ENCODE measurements at regions not wholly inside any gene's neighbourhood (a gene's known extent, or its start where the extent isn't known, plus 50 kb on each side); places are given as distances from the start of the nearest gene placed in this dataset.

DNA sequence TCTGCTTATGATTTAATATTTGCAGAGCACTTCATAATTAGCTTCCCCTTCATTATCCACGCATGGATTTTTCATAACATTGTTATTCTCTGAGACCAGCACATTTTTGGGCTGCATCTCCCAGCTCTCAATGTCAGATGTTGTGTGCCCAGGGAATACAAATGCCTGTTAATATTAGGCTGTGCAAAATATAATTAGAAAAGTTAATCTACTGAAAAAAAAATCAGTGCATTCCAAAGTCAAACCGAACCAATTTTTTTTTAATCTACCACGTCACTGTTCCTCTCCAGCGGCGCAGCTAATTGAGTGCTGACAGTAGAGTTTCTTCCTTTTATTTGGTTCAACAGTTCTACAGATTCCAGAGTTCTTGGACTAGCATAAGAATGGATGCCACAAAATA lies 191.0 kb upstream of the RGS6 start:
- in situ Hi-C loops (cut with HindIII; ENCODE audit: low pct_ligation_motif_present, low sequenced_read_pairs): loop anchor here (25.0 kb wide), 1 partner anchor 604 kb away; no protein-coding TSS in a partner anchor
- H3K4me3 ChIP-seq (ENCODE audit: low read depth, low read length): no peak overlapping the region
- TF ChIP-seq, protein P1, sequence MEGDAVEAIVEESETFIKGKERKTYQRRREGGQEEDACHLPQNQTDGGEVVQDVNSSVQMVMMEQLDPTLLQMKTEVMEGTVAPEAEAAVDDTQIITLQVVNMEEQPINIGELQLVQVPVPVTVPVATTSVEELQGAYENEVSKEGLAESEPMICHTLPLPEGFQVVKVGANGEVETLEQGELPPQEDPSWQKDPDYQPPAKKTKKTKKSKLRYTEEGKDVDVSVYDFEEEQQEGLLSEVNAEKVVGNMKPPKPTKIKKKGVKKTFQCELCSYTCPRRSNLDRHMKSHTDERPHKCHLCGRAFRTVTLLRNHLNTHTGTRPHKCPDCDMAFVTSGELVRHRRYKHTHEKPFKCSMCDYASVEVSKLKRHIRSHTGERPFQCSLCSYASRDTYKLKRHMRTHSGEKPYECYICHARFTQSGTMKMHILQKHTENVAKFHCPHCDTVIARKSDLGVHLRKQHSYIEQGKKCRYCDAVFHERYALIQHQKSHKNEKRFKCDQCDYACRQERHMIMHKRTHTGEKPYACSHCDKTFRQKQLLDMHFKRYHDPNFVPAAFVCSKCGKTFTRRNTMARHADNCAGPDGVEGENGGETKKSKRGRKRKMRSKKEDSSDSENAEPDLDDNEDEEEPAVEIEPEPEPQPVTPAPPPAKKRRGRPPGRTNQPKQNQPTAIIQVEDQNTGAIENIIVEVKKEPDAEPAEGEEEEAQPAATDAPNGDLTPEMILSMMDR (IDR thresholded peaks at IDR 0.05; ENCODE audit: low read depth, low read length, missing control alignments): no peak
- H3K27me3 ChIP-seq (replicated peaks): no peaks in the 10 kb centered on the region
- no peak for DNase-seq
- no peak overlapping the region for H3K27ac ChIP-seq
- peaks cover 18% of the 10 kb centered on the region for H3K36me3 ChIP-seq (replicated peaks)

DNA sequence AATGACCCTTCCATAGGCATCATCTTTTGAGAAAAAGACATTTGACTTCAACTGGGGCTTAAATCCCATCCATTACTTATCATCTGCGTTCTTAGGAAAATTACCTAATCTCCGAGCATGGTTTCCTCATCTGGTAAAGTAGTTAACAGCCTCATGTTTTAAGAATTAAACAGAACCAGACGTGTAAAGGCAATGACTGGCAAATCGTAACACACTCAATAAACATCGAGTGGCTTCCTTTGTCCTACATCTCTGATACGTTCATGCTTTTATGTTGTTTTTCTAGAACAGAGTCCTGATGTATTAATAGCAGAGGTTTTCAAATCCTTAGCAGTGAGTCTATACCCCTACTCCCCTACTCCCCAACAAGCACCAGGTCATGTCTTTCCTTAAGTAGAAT lies 189.7 kb upstream of the RGS6 start:
- TF ChIP-seq, protein P1 (IDR thresholded peaks at IDR 0.05; ENCODE audit: low read depth, low read length, missing control alignments): no peak
- Histone ChIP-seq H3K36me3 (replicated peaks) (peaks cover 8% of the 10 kb centered on the region), H3K27me3 (replicated peaks) (no peaks in the 10 kb centered on the region), H3K4me3 (ENCODE audit: low read depth, low read length) (no peak overlapping the region), H3K27ac (no peak overlapping the region)
- no peak for DNase-seq
- in situ Hi-C loops (cut with HindIII; ENCODE audit: low pct_ligation_motif_present, low sequenced_read_pairs): loop anchor here (25.0 kb wide), 1 partner anchor 605 kb away; no protein-coding TSS in a partner anchor

DNA sequence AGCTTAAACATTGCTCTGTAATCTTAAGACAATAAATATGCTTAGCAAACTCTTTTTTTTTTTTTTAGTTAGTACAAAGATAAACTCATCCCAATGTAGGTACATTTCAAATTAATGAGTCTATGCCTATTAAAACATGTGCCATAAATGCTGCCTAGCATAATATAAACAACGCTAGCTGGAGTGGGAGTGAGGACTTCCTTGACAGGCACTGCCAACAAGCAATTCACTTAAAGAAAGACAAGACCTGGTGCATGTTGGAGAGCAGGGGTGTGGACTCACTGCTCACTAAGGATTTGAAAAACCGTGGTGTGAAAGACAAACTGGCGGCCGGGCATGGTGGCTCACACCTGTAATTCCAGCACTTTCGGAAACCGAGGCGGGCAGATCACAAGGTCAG lies 187.2 kb upstream of the RGS6 start:
- in situ Hi-C loops (cut with HindIII; ENCODE audit: low pct_ligation_motif_present, low sequenced_read_pairs): loop anchor here (25.0 kb wide), 1 partner anchor 608 kb away; no protein-coding TSS in a partner anchor
- no peak overlapping the region for H3K27ac ChIP-seq
- no peak for DNase-seq
- H3K27me3 ChIP-seq (replicated peaks): no peaks in the 10 kb centered on the region
- no peaks in the 10 kb centered on the region for H3K36me3 ChIP-seq (replicated peaks)
- TF ChIP-seq, protein P1 (IDR thresholded peaks at IDR 0.05; ENCODE audit: low read depth, low read length, missing control alignments): no peak
- no peak overlapping the region for H3K4me3 ChIP-seq (ENCODE audit: low read depth, low read length)

DNA sequence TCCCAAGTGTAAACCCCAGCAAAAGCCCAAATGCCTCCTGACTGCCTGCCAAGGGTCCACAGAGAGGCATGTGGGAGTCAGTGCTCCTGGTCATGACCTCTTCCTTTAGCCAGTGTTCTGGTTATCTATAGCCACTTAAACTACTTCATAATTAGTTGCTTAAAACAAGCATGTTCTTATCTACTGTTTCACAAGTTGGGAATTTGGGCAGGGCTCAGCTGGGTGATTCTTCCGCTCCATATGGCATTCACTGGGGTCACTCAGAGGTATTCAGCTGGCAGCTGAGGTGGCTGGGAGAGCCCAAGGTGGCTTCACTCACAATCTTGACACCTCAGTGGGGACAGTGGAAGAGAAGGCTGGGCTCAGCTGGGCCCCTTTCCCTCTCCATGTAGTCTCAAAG lies 184.0 kb upstream of the RGS6 start:
- DNase-seq: no peak
- H3K27me3 ChIP-seq (replicated peaks): no peaks in the 10 kb centered on the region
- H3K4me3 ChIP-seq (ENCODE audit: low read depth, low read length): no peak overlapping the region
- no peaks in the 10 kb centered on the region for H3K36me3 ChIP-seq (replicated peaks)
- TF ChIP-seq, protein P1 (IDR thresholded peaks at IDR 0.05; ENCODE audit: low read depth, low read length, missing control alignments): no peak
- no peak overlapping the region for H3K27ac ChIP-seq
- in situ Hi-C loops (cut with HindIII; ENCODE audit: low pct_ligation_motif_present, low sequenced_read_pairs): loop anchor here (25.0 kb wide), 1 partner anchor 611 kb away; no protein-coding TSS in a partner anchor

DNA sequence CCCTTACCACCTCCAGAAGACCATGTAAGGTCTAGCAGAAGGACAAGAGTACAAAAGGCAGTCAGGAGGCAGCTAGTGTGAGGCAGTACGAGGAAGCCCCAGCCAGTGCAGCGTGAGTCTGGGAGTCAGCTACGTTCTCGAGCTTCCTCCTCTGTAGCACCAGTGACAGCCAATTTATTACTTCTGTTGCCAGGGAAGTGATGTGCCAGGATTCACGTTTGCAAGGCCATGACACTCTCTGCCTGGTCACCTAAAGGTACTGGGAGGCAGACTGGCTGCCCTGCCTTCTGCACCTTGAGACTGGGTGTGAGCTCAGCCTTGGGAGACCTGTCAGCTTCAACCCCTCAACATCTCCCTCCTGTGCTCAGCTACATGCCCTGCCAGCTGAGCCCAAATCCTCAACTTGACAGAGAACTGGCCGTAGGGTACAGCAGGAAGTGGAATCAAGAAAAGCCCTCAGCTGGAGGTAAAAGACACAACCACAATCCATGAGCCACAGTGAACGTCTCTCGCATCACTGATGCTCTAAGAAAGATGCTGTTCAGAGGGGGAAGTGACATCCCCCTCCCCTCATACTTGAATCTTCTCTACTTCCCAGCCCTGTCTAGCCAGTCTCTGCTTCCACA lies 182.5 kb upstream of the RGS6 start:
- no peaks in the 10 kb centered on the region for H3K27me3 ChIP-seq (replicated peaks)
- H3K4me3 ChIP-seq (ENCODE audit: low read depth, low read length): no peak overlapping the region
- in situ Hi-C loops (cut with HindIII; ENCODE audit: low pct_ligation_motif_present, low sequenced_read_pairs): loop anchor here (25.0 kb wide), 1 partner anchor 612 kb away; no protein-coding TSS in a partner anchor
- no peak for DNase-seq
- no peaks in the 10 kb centered on the region for H3K36me3 ChIP-seq (replicated peaks)
- H3K27ac ChIP-seq: no peak overlapping the region
- TF ChIP-seq, protein P1 (IDR thresholded peaks at IDR 0.05; ENCODE audit: low read depth, low read length, missing control alignments): no peak

DNA sequence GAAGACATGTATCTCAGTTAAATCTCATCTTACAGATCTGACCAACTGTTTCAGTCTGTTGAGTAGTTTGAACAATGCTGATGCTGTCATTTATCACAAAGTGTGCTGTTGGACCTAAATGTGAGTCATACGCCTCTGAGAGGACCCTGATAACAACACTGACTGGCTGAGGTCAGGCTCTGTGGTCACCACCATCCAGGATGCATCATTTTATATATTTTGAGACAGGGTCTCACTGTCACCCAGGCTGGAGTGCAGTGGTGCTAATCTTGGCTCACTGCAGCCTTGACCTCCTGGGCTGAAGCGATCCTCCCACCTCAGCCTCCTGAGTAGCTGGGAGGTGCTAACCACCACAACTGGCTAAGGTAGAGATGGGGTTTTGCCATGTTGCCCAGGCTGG lies 181.0 kb upstream of the RGS6 start:
- no peak overlapping the region for H3K27ac ChIP-seq
- in situ Hi-C loops (cut with HindIII; ENCODE audit: low pct_ligation_motif_present, low sequenced_read_pairs): no loop called here
- no peak overlapping the region for H3K4me3 ChIP-seq (ENCODE audit: low read depth, low read length)
- peak; percentile 49 for DNase-seq
- no peaks in the 10 kb centered on the region for H3K27me3 ChIP-seq (replicated peaks)
- no peaks in the 10 kb centered on the region for H3K36me3 ChIP-seq (replicated peaks)
- TF ChIP-seq, protein P1 (IDR thresholded peaks at IDR 0.05; ENCODE audit: low read depth, low read length, missing control alignments): no peak

Measured in brain microvascular endothelial cell (primary cell).